ENCODE measurements at regions not wholly inside any gene's neighbourhood (a gene's known extent, or its start where the extent isn't known, plus 50 kb on each side); places are given as distances from the start of the nearest gene placed in this dataset.

GRCh38 chr1:222045786-222046185 is 303.9 kb upstream of the DUSP10 start:
- ATAC-seq (no peak), DNase-seq (ENCODE audit: low spot score) (no peak)
- ChIA-PET CTCF (no interaction called here), POLR2A (no interaction called here)
- Mint-ChIP-seq H3K36me3 (no peaks in the 10 kb centered on the region), H3K9me3 (no peaks in the 10 kb centered on the region; the same call in 1 of the 2 replicates), H3K4me3 (no peak overlapping the region), H3K27ac (no peak overlapping the region), H3K4me1 (peaks cover 8% of the 10 kb centered on the region), H3K27me3 (ENCODE audit: low read depth) (no peaks in the 10 kb centered on the region)
- TF ChIP-seq GTF2I (CRISPR knock-in tag; conservative IDR thresholded peaks at IDR 0.05), result no peak
- no peak for TF ChIP-seq EMX1 (CRISPR knock-in tag; IDR thresholded peaks at IDR 0.05)
- no peak for TF ChIP-seq ZSCAN18 (CRISPR knock-in tag; IDR thresholded peaks at IDR 0.05)
- no peak for TF ChIP-seq ZBTB43 (CRISPR knock-in tag; IDR thresholded peaks at IDR 0.05)
- TF ChIP-seq ATF2 (CRISPR knock-in tag; IDR thresholded peaks at IDR 0.05; ENCODE audit: borderline replicate concordance, low read depth), result no peak
- no peak for TF ChIP-seq NR1H2 (CRISPR knock-in tag; IDR thresholded peaks at IDR 0.05)
- no peak for TF ChIP-seq JAZF1 (CRISPR knock-in tag; IDR thresholded peaks at IDR 0.05)
- TF ChIP-seq MLX (CRISPR knock-in tag; IDR thresholded peaks at IDR 0.05), result no peak
- TF ChIP-seq OVOL2 (CRISPR knock-in tag; IDR thresholded peaks at IDR 0.05; ENCODE audit: borderline replicate concordance), result no peak
- no peak for TF ChIP-seq ARID4B (CRISPR knock-in tag; IDR thresholded peaks at IDR 0.05; ENCODE audit: borderline replicate concordance)
- no peak for TF ChIP-seq ATF3 (CRISPR knock-in tag; conservative IDR thresholded peaks at IDR 0.05)
- no peak for TF ChIP-seq ZNF532 (CRISPR knock-in tag; IDR thresholded peaks at IDR 0.05; ENCODE audit: borderline replicate concordance)
- no peak for TF ChIP-seq E2F4 (CRISPR knock-in tag; IDR thresholded peaks at IDR 0.05; ENCODE audit: borderline replicate concordance, low read depth)

Measured in WTC11 (cell line).